HEK293 (cell line): ENCODE measurements at regions not wholly inside any gene's neighbourhood (a gene's known extent, or its start where the extent isn't known, plus 50 kb on each side); places are given as distances from the start of the nearest gene placed in this dataset.

ENCODE experiments used
- IKZF3 ChIP-seq: fragments of 450-650 bp; IDR thresholded peaks from 2 replicates; pipeline ENCODE4 v1.5.0; 2018; ENCODE audit warnings: missing biosample characterization, mild to moderate bottlenecking, missing genetic modification characterization, moderate library complexity
- KLF8 ChIP-seq: fragments of 450-650 bp; formaldehyde crosslinking; IDR thresholded peaks from 2 replicates; pipeline ENCODE4 v1.5.1; 2016; ENCODE audit warnings: missing biosample characterization, missing genetic modification characterization
- PRDM1 ChIP-seq: fragments of 450-650 bp; formaldehyde crosslinking; IDR thresholded peaks from 2 replicates; pipeline ENCODE4; 2016; ENCODE audit warnings: missing biosample characterization, missing genetic modification characterization
- PRDM6 ChIP-seq: fragments of 450-650 bp; formaldehyde crosslinking; IDR thresholded peaks from 2 replicates; pipeline ENCODE4 v1.5.1; 2017; ENCODE audit warnings: missing biosample characterization, missing genetic modification characterization
- TRIM28 ChIP-seq: IDR thresholded peaks from 2 replicates; pipeline ENCODE4 v1.6.1; 2011; ENCODE audit warnings: low read length, control low read depth, borderline replicate concordance
- YY1 ChIP-seq: fragments of 450-650 bp; formaldehyde crosslinking; IDR thresholded peaks from 2 replicates; pipeline ENCODE4 v1.5.1; 2018; ENCODE audit warnings: missing biosample characterization, missing genetic modification characterization
- ZBTB20 ChIP-seq: fragments of 450-650 bp; formaldehyde crosslinking; IDR thresholded peaks from 2 replicates; pipeline ENCODE4 v1.5.1; 2016; ENCODE audit warnings: missing biosample characterization, missing genetic modification characterization
- ZBTB48 ChIP-seq: fragments of 450-650 bp; formaldehyde crosslinking; IDR thresholded peaks from 2 replicates; pipeline ENCODE4 v1.5.1; 2016; ENCODE audit warnings: missing biosample characterization, missing genetic modification characterization
- ZFP37 ChIP-seq: fragments of 450-650 bp; formaldehyde crosslinking; IDR thresholded peaks from 2 replicates; pipeline ENCODE4 v1.5.1; 2016; ENCODE audit warnings: missing biosample characterization, missing genetic modification characterization
- ZNF133 ChIP-seq: fragments of 450-650 bp; formaldehyde crosslinking; IDR thresholded peaks from 2 replicates; pipeline ENCODE4 v1.5.1; 2016; ENCODE audit warnings: missing biosample characterization, missing genetic modification characterization
- ZNF148 ChIP-seq: fragments of 450-650 bp; formaldehyde crosslinking; IDR thresholded peaks from 2 replicates; pipeline ENCODE4 v1.5.0; 2017; ENCODE audit warnings: missing biosample characterization, missing genetic modification characterization, borderline replicate concordance
- ZNF175 ChIP-seq: fragments of 450-650 bp; formaldehyde crosslinking; IDR thresholded peaks from 2 replicates; pipeline ENCODE4 v1.5.1; 2016; ENCODE audit warnings: missing biosample characterization, missing genetic modification characterization
- ZNF302 ChIP-seq: fragments of 450-650 bp; formaldehyde crosslinking; IDR thresholded peaks from 2 replicates; pipeline ENCODE4 v1.5.1; 2016; ENCODE audit warnings: missing biosample characterization, missing genetic modification characterization, low read depth
- ZNF335 ChIP-seq: fragments of 450-650 bp; formaldehyde crosslinking; conservative IDR thresholded peaks from 2 replicates; pipeline ENCODE4 v1.5.1; 2016; ENCODE audit warnings: missing biosample characterization, missing genetic modification characterization
- ZNF423 ChIP-seq: fragments of 450-650 bp; formaldehyde crosslinking; IDR thresholded peaks from 2 replicates; pipeline ENCODE4 v1.5.1; 2016; ENCODE audit warnings: missing biosample characterization, missing genetic modification characterization
- ZNF513 ChIP-seq: fragments of 450-650 bp; IDR thresholded peaks from 2 replicates; pipeline ENCODE4 v1.5.1; 2018; ENCODE audit warnings: missing biosample characterization, missing genetic modification characterization
- ZNF529 ChIP-seq: fragments of 450-650 bp; formaldehyde crosslinking; IDR thresholded peaks from 2 replicates; pipeline ENCODE4 v1.5.1; 2017; ENCODE audit warnings: missing genetic modification characterization, missing biosample characterization; ENCODE audit not compliant: insufficient replicate concordance
- ZNF530 ChIP-seq: fragments of 450-650 bp; formaldehyde crosslinking; IDR thresholded peaks from 2 replicates; pipeline ENCODE4 v1.5.1; 2016; ENCODE audit warnings: low read depth, missing biosample characterization, missing genetic modification characterization
- ZNF560 ChIP-seq: fragments of 450-650 bp; formaldehyde crosslinking; IDR thresholded peaks from 2 replicates; pipeline ENCODE4 v1.5.1; 2017; ENCODE audit warnings: missing biosample characterization, missing genetic modification characterization, borderline replicate concordance
- ZNF660 ChIP-seq: fragments of 450-650 bp; IDR thresholded peaks from 2 replicates; pipeline ENCODE4 v1.5.1; 2018; ENCODE audit warnings: missing biosample characterization, mild to moderate bottlenecking, missing genetic modification characterization
- ZNF777 ChIP-seq: fragments of 450-650 bp; formaldehyde crosslinking; IDR thresholded peaks from 2 replicates; pipeline ENCODE4 v1.5.1; 2017; ENCODE audit warnings: missing biosample characterization, missing genetic modification characterization, borderline replicate concordance
- TF ChIP-seq, protein P1 (sequence below): fragments of 450-650 bp; formaldehyde crosslinking; IDR thresholded peaks from 2 replicates; pipeline ENCODE4 v1.5.1; 2016; ENCODE audit warnings: missing biosample characterization, missing genetic modification characterization
- TF ChIP-seq, protein P2 (sequence below): fragments of 450-650 bp; formaldehyde crosslinking; IDR thresholded peaks from 2 replicates; pipeline ENCODE4 v1.5.1; 2016; ENCODE audit warnings: missing biosample characterization, missing genetic modification characterization
- TF ChIP-seq, protein P3 (sequence below): fragments of 450-650 bp; formaldehyde crosslinking; IDR thresholded peaks from 2 replicates; pipeline ENCODE4 v1.5.1; 2016; ENCODE audit warnings: missing biosample characterization, missing genetic modification characterization
- TF ChIP-seq, protein P4 (sequence below): fragments of 450-650 bp; formaldehyde crosslinking; IDR thresholded peaks from 2 replicates; pipeline ENCODE4 v1.5.1; 2016; ENCODE audit warnings: missing biosample characterization, missing genetic modification characterization, low read depth

GRCh38 chr7:149625947-149626392 lies 128.4 kb upstream of the ZNF746 start (continued):
- TF ChIP-seq ZNF560 (no peak), ZNF148 (tag by site-specific recombination) (no peak), ZNF175 (no peak), ZBTB48 (tag by site-specific recombination) (peak; percentile 80; the same call in 1 of the 2 replicates), ZBTB20 (peak; percentile 93), TRIM28 (peak; percentile 48; the same call in 1 of the 2 replicates), PRDM1 (tag by site-specific recombination) (no peak), ZNF513 (tag by site-specific recombination) (no peak), ZNF777 (tag by site-specific recombination) (no peak), ZNF302 (tag by site-specific recombination) (no peak), KLF8 (tag by site-specific recombination) (no peak), ZNF335 (tag by site-specific recombination) (peak; percentile 92), PRDM6 (tag by site-specific recombination) (peak; percentile 75), ZFP37 (tag by site-specific recombination) (peak; percentile 59; the same call in 1 of the 2 replicates), ZNF133 (tag by site-specific recombination) (no peak), ZNF529 (tag by site-specific recombination) (no peak), IKZF3 (tag by site-specific recombination) (0 out of 2 replicates have a peak, but pooled peaks have one; percentile 36), YY1 (tag by site-specific recombination) (no peak), ZNF530 (tag by site-specific recombination) (no peak), ZNF660 (no peak), ZNF423 (no peak)
- TF ChIP-seq, protein P1, sequence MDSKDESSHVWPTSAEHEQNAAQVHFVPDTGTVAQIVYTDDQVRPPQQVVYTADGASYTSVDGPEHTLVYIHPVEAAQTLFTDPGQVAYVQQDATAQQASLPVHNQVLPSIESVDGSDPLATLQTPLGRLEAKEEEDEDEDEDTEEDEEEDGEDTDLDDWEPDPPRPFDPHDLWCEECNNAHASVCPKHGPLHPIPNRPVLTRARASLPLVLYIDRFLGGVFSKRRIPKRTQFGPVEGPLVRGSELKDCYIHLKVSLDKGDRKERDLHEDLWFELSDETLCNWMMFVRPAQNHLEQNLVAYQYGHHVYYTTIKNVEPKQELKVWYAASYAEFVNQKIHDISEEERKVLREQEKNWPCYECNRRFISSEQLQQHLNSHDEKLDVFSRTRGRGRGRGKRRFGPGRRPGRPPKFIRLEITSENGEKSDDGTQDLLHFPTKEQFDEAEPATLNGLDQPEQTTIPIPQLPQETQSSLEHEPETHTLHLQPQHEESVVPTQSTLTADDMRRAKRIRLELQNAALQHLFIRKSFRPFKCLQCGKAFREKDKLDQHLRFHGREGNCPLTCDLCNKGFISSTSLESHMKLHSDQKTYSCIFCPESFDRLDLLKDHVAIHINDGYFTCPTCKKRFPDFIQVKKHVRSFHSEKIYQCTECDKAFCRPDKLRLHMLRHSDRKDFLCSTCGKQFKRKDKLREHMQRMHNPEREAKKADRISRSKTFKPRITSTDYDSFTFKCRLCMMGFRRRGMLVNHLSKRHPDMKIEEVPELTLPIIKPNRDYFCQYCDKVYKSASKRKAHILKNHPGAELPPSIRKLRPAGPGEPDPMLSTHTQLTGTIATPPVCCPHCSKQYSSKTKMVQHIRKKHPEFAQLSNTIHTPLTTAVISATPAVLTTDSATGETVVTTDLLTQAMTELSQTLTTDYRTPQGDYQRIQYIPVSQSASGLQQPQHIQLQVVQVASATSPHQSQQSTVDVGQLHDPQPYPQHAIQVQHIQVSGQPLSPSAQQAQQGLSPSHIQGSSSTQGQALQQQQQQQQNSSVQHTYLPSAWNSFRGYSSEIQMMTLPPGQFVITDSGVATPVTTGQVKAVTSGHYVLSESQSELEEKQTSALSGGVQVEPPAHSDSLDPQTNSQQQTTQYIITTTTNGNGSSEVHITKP (tag by site-specific recombination), result peak; percentile 96
- TF ChIP-seq, protein P2, sequence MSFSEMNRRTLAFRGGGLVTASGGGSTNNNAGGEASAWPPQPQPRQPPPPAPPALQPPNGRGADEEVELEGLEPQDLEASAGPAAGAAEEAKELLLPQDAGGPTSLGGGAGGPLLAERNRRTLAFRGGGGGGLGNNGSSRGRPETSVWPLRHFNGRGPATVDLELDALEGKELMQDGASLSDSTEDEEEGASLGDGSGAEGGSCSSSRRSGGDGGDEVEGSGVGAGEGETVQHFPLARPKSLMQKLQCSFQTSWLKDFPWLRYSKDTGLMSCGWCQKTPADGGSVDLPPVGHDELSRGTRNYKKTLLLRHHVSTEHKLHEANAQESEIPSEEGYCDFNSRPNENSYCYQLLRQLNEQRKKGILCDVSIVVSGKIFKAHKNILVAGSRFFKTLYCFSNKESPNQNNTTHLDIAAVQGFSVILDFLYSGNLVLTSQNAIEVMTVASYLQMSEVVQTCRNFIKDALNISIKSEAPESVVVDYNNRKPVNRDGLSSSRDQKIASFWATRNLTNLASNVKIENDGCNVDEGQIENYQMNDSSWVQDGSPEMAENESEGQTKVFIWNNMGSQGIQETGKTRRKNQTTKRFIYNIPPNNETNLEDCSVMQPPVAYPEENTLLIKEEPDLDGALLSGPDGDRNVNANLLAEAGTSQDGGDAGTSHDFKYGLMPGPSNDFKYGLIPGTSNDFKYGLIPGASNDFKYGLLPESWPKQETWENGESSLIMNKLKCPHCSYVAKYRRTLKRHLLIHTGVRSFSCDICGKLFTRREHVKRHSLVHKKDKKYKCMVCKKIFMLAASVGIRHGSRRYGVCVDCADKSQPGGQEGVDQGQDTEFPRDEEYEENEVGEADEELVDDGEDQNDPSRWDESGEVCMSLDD (tag by site-specific recombination), result 0 out of 2 replicates have a peak, but pooled peaks have one; percentile 13
- TF ChIP-seq, protein P3, sequence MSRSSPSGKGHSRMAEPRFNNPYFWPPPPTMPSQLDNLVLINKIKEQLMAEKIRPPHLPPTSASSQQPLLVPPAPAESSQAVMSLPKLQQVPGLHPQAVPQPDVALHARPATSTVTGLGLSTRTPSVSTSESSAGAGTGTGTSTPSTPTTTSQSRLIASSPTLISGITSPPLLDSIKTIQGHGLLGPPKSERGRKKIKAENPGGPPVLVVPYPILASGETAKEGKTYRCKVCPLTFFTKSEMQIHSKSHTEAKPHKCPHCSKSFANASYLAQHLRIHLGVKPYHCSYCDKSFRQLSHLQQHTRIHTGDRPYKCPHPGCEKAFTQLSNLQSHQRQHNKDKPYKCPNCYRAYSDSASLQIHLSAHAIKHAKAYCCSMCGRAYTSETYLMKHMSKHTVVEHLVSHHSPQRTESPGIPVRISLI (tag by site-specific recombination), result peak; percentile 93
- TF ChIP-seq, protein P4, sequence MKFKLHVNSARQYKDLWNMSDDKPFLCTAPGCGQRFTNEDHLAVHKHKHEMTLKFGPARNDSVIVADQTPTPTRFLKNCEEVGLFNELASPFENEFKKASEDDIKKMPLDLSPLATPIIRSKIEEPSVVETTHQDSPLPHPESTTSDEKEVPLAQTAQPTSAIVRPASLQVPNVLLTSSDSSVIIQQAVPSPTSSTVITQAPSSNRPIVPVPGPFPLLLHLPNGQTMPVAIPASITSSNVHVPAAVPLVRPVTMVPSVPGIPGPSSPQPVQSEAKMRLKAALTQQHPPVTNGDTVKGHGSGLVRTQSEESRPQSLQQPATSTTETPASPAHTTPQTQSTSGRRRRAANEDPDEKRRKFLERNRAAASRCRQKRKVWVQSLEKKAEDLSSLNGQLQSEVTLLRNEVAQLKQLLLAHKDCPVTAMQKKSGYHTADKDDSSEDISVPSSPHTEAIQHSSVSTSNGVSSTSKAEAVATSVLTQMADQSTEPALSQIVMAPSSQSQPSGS, result no peak
